T-helper 1 cell treated with Interleukin-12 subunit alpha and Interleukin-12 subunit beta and Interleukin-4 antibody, amounts not matched to agents 30 μg/mL and 1 μg/mL, for 36 hours (primary cell): ENCODE measurements at regions not wholly inside any gene's neighbourhood (a gene's known extent, or its start where the extent isn't known, plus 50 kb on each side); places are given as distances from the start of the nearest gene placed in this dataset.
"Not testable (repeated sequence)": the region's sequence is repeated elsewhere in the genome, so short reads cannot be mapped to it uniquely, and the experiment has no call there.

Experiments used
- H3K27ac Mint-ChIP-seq: one replicate; pipeline ENCODE4 v1.8.0; 2021; ENCODE audit warnings: mild to moderate bottlenecking, mixed read lengths
- H3K27me3 Mint-ChIP-seq: one replicate; pipeline ENCODE4 v1.8.0; 2021; ENCODE audit warnings: low read depth, mixed read lengths
- H3K36me3 Mint-ChIP-seq: one replicate; pipeline ENCODE4 v1.8.0; 2021; ENCODE audit warnings: low read depth, mixed read lengths
- H3K4me1 Mint-ChIP-seq: one replicate; pipeline ENCODE4 v1.8.0; 2021; ENCODE audit warnings: low read depth, mixed read lengths
- H3K4me3 Mint-ChIP-seq: one replicate; pipeline ENCODE4 v1.8.0; 2021; ENCODE audit warnings: mild to moderate bottlenecking, moderate library complexity, mixed read lengths
- H3K9me3 Mint-ChIP-seq: one replicate; pipeline ENCODE4 v1.8.0; 2021; ENCODE audit warnings: mixed read lengths

DNA sequence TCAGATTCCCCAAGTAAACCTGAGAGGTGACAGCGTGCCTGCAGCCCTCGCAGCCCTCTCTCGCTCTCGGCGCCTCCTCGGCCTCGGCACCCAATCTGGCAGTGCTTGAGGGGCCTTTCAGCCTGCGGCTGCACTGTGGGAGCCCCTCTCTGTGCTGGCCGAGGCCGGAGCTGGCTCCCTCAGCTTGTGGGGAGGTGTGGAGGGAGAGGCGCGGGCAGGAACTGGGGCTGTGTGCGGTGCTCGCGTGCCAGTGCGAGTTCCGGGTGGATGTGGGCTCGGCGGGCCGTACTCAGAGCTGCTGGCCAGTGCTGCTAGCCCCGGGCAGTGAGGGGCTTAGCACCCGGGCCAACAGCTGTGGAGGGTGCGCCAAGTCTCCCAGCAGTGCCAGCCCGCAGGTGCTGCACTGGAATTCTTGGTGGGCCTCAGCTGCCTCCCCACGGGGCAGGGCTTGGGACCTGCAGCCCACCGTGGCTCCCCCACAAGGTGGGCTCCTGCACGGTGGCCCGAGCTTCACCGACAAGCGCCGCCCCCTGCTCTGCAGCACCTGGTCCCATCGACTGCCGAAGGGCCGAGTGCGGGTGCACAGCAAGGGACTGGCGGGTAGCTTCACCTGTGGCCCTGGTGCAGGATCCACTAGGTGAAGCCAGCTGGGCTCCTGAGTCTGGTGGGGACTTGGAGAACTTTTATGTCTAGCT, 809.7 kb upstream of the ADGRB3 start:
- Mint-ChIP-seq H3K4me3 (no peak overlapping the region), H3K27me3 (no peaks in the 10 kb centered on the region), H3K27ac (no peak overlapping the region)

DNA sequence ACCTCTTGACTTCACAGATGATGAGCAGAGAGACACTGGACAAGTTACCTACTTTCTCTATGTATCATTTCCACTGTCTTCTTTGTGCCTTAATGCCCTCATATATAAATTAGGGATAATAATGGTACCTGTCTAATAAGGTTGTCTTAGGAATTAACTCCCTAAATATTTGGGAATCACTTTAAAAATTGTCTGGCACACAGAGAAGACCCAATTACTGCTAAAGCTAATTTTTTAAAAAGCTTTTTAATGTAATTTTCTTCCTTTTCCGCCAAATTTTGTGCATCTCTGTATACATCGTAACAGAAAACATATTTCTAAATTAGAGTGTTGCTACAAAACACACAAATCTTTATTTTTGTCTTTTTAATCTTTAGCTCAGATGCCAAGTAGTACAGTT, 816.8 kb upstream of the ADGRB3 start:
- no peak overlapping the region for H3K4me3 Mint-ChIP-seq
- H3K36me3 Mint-ChIP-seq: no peaks in the 10 kb centered on the region
- no peaks in the 10 kb centered on the region for H3K4me1 Mint-ChIP-seq
- H3K9me3 Mint-ChIP-seq: peaks cover 31% of the 10 kb centered on the region
- no peaks in the 10 kb centered on the region for H3K27me3 Mint-ChIP-seq
- H3K27ac Mint-ChIP-seq: no peak overlapping the region

More for the DNA sequence above, 809.7 kb upstream of the ADGRB3 start:
- no peaks in the 10 kb centered on the region for H3K4me1 Mint-ChIP-seq
- no peaks in the 10 kb centered on the region for H3K36me3 Mint-ChIP-seq
- peaks cover 18% of the 10 kb centered on the region for H3K9me3 Mint-ChIP-seq

DNA sequence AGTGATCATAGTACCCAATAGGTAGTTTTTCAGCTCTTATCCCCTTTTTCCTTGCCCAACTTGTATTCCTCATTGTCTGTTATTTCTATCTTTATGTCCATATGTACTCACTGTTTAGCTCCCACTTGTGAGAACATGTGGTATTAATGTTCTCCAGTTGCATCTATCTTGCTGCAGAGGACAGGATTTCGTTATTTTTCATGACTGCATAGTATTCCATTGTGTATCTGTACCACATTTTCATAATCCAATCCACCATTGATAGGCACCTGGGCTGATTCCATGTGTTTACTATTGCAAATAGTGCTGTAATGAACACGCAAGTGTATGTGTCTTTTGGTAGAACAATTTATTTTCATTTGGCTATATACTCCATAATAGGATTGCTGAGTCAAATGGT, 819.5 kb upstream of the ADGRB3 start:
- Mint-ChIP-seq H3K36me3 (no peaks in the 10 kb centered on the region), H3K27me3 (no peaks in the 10 kb centered on the region), H3K9me3 (peaks cover 29% of the 10 kb centered on the region), H3K4me3 (no peak overlapping the region), H3K4me1 (no peaks in the 10 kb centered on the region), H3K27ac (no peak overlapping the region)

DNA sequence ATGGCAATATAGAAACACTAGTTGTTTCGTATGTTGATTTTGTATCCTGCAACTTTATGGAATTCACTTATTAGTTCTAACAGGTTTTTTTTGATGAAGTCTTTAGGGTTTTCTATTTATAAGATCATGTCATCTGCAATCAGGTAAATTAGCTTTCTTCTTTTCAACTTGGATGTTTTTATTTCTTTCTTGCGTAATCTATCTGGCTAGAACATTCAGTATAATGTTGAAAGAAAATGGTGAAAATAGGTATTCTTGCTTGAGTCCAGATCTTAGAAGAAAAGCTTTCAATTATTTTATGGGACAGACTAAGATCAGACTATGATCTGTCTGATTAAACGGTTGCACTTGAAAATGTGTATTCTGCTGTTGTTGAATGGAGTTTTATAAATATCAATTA, 820.8 kb upstream of the ADGRB3 start:
- Mint-ChIP-seq H3K36me3 (no peaks in the 10 kb centered on the region), H3K4me3 (no peak overlapping the region), H3K4me1 (no peaks in the 10 kb centered on the region)

DNA sequence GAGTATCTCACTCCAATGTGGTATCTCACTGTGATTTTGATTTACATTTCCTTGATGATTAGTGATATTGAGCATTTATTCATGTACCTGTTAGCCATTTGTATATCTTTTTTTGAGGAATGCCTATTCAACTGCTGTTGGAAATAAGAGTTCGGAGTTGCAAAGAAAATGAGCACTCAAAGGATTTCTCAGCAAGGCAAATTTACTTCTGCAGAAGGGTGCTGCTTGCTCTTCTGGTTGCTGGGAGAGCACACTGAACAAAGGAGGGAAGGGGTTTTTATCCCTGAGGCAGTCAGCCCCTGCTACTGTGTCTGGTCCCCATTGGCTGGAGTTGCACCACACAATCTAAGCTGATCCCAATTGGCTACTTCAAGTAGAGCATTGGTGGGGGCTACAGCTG, 822.4 kb upstream of the ADGRB3 start:
- peaks cover 32% of the 10 kb centered on the region for H3K9me3 Mint-ChIP-seq
- H3K27ac Mint-ChIP-seq: no peak overlapping the region
- H3K36me3 Mint-ChIP-seq: no peaks in the 10 kb centered on the region
- no peaks in the 10 kb centered on the region for H3K27me3 Mint-ChIP-seq
- no peaks in the 10 kb centered on the region for H3K4me1 Mint-ChIP-seq
- H3K4me3 Mint-ChIP-seq: no peak overlapping the region

More for the DNA sequence above, 820.8 kb upstream of the ADGRB3 start:
- H3K27me3 Mint-ChIP-seq: no peaks in the 10 kb centered on the region
- peaks cover 29% of the 10 kb centered on the region for H3K9me3 Mint-ChIP-seq
- no peak overlapping the region for H3K27ac Mint-ChIP-seq

DNA sequence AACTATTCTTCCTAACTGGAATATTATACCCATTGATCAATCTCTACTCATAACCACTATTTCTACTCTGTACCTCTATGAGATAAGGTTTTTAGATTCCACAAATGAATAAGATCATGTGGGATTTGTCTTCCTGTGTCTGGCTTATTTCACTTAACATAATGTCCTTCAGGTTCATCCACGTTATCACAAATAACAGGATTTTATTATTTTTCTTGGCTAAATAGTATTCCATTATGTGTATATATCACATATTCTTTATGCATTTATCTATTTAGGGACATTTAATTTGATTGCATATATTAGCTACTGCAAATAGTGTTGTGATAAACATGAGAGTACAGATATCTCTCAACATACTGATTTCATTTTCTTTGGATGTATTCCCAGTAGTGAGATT, 823.0 kb upstream of the ADGRB3 start:
- no peak overlapping the region for H3K4me3 Mint-ChIP-seq
- H3K27me3 Mint-ChIP-seq: no peaks in the 10 kb centered on the region
- H3K4me1 Mint-ChIP-seq: no peaks in the 10 kb centered on the region
- peaks cover 32% of the 10 kb centered on the region for H3K9me3 Mint-ChIP-seq
- no peak overlapping the region for H3K27ac Mint-ChIP-seq
- no peaks in the 10 kb centered on the region for H3K36me3 Mint-ChIP-seq

DNA sequence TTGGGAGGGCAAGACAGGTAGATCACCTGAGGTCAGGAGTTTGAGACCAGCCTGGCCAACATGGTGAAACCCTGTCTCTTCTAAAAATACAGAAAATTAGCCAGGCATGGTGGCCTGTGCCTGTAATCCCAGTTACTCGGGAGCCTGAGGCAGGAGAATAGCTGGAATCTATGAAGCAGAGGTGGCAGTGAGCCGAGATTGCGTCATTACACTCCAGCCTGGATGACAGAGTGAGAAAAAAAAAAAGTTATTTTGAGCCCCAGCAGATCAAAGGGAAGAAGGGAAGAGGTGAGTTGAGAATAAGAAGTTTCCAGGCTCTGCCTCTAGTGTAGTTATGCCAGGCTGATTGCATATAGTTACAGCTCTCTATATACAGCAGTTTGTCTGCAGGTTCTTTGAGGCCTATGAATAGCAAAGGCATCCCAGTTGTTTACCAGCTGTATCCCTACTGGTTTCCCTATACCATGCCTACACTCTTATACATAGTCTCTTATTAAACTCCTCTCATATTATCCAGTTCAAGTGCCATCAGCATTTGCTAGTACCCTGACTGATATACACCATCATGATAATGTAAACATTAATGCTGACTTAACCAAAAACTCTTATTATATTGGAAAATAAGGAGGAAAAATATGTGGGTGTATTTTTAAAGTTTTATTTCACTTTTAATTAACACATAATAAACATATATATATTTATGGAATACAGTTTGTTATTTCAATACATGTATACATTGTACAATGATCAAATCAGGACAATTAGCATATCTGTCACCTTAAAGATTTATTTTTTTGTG, 823.6 kb upstream of the ADGRB3 start:
- H3K36me3 Mint-ChIP-seq: no peaks in the 10 kb centered on the region
- H3K27me3 Mint-ChIP-seq: no peaks in the 10 kb centered on the region
- no peaks in the 10 kb centered on the region for H3K4me1 Mint-ChIP-seq
- no peak overlapping the region for H3K4me3 Mint-ChIP-seq
- peaks cover 32% of the 10 kb centered on the region for H3K9me3 Mint-ChIP-seq
- H3K27ac Mint-ChIP-seq: no peak overlapping the region

DNA sequence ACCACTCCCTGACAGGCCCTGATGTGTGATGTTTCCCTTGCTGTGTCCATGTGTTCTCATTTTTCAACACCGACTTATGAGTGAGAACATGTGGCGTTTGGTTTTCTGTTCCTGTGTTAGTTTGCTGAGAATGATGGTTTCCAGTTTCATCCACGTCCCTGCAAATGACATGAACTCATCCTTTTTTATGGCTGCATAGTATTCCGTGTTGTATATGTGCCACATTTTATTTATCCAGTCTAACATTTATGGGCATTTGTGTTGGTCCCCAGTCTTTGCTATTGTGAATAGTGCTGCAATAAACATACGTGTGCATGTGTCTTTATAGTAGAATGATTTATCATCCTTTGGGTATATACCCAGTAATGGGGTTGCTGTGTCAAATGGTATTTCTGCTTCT, 830.3 kb upstream of the ADGRB3 start:
- not testable (repeated sequence) for H3K4me1 Mint-ChIP-seq, H3K4me3 Mint-ChIP-seq, H3K36me3 Mint-ChIP-seq, H3K27ac Mint-ChIP-seq, H3K27me3 Mint-ChIP-seq
- H3K9me3 Mint-ChIP-seq: peaks cover 16% of the 10 kb centered on the region

DNA sequence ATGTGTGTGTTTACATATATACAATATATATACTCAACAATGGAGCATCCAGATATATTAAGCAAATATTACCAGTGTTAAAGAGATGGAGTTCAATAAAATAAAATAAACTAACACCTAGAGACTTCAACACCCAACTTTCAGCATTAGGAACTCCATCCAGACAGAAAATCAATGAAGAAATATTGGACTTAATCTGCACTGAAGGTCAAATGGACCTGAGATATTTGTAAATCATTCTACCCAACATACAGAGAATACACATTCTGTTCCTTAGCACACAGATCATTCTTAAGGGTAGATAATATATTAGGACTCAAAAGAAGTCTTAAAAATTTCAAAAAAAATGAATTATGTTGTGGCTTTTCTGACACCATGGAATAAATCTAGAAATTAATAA, 832.3 kb upstream of the ADGRB3 start:
- Mint-ChIP-seq H3K9me3 (peaks cover 13% of the 10 kb centered on the region), H3K27ac (no peak overlapping the region), H3K36me3 (no peaks in the 10 kb centered on the region), H3K4me3 (no peak overlapping the region), H3K27me3 (no peaks in the 10 kb centered on the region), H3K4me1 (no peaks in the 10 kb centered on the region)

DNA sequence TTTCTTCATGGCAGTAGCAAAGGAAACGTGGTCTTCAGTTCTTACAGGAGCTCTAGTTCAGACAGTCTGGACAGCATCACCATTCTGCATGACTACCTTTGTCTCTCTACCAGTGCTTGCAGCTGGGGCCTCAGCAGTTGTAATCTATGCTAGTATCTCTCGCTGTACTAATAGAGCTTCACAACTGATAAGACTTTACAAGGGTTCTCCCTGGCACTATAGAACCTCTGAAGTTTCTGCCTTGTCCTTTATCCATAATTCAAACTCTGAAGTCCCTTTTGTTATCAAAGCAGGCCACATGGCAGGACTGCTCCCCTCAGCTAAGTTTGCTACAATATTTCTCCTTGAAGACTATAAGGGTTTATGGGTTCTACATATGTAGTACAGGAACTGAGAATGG, 842.1 kb upstream of the ADGRB3 start:
- H3K27me3 Mint-ChIP-seq: no peaks in the 10 kb centered on the region

DNA sequence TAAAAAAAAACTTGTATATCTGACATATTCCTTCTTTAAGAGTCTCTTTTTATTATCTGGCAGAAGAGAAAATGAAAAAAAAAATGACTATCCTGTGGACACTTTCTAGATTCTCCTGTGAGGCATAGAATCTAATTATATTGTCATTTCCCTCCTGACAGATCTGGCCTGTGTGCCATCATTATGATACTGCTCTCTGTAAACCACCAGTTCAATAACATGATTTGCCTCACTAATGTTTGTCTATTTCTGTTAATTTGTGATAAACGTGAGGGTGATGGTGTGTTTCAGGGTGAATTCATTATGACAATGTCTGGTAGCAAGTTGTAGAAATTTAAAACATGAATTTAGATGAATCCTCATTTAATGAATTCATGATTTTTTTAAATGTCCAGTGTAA, 844.5 kb upstream of the ADGRB3 start:
- H3K36me3 Mint-ChIP-seq: no peaks in the 10 kb centered on the region
- no peak overlapping the region for H3K27ac Mint-ChIP-seq
- no peaks in the 10 kb centered on the region for H3K27me3 Mint-ChIP-seq
- H3K4me3 Mint-ChIP-seq: no peak overlapping the region
- peaks cover 3% of the 10 kb centered on the region for H3K9me3 Mint-ChIP-seq
- no peaks in the 10 kb centered on the region for H3K4me1 Mint-ChIP-seq

More for the DNA sequence above, 842.1 kb upstream of the ADGRB3 start:
- peaks cover 3% of the 10 kb centered on the region for H3K9me3 Mint-ChIP-seq
- no peak overlapping the region for H3K4me3 Mint-ChIP-seq
- H3K4me1 Mint-ChIP-seq: no peaks in the 10 kb centered on the region
- H3K27ac Mint-ChIP-seq: no peak overlapping the region
- H3K36me3 Mint-ChIP-seq: no peaks in the 10 kb centered on the region

DNA sequence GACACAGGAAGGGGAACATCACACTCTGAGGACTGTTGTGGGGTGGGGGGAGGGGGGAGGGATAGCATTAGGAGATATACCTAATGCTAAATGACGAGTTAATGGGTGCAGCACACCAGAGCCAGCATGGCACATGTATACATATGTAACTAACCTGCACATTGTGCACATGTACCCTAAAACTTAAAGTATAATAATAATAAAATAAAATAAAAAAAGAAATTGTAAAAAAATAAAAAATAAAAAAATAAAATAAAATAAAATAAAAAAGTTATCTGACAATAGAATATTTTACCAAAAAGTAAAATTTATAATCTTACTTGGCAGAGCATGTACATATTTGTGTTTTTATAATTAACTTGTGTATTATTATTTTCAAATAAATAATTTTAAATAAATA, 848.0 kb upstream of the ADGRB3 start:
- not testable (repeated sequence) for H3K9me3 Mint-ChIP-seq, H3K27ac Mint-ChIP-seq, H3K27me3 Mint-ChIP-seq, H3K36me3 Mint-ChIP-seq, H3K4me3 Mint-ChIP-seq, H3K4me1 Mint-ChIP-seq

DNA sequence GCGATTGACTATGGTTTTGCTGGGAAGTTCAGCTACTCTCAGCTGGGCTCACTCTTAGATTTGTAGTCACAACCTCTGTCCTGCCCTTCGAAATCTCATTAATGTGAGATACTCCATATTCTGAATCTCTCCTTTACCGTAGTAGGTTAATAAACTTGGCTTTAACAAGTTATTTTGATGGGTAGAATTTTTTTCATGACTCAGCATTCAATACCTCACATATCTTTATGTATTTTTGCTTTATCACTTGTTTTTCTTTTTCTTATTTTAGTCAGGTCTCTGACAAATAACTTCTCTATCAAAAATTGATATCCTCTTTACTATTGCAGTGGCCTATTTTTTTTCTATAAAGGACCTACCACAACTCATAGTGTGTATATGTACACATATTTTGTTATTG, 855.2 kb upstream of the ADGRB3 start:
- Mint-ChIP-seq H3K36me3 (no peaks in the 10 kb centered on the region), H3K4me1 (no peaks in the 10 kb centered on the region), H3K9me3 (no peaks in the 10 kb centered on the region), H3K4me3 (no peak overlapping the region), H3K27ac (no peak overlapping the region), H3K27me3 (no peaks in the 10 kb centered on the region)

DNA sequence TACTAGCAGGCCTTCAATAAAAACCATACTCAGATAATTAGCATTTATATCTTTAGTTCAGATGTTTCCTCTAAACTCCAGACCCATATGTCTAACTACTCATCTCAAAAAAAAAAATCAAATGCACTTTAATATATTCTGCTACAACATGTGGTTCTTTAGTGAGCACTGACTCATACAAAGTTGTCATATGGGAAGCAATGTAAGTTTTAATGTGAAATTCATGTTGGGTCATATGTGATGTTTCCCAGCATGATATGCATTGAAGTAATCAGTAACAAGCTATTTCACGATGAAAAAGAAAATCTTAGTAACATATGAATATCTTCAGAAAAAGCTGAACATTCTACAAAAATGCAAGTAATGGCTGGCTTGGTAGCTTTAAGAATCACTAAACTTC, 859.7 kb upstream of the ADGRB3 start:
- Mint-ChIP-seq H3K36me3 (no peaks in the 10 kb centered on the region), H3K4me3 (no peak overlapping the region), H3K4me1 (no peaks in the 10 kb centered on the region), H3K27ac (no peak overlapping the region), H3K27me3 (no peaks in the 10 kb centered on the region), H3K9me3 (peaks cover 3% of the 10 kb centered on the region)

DNA sequence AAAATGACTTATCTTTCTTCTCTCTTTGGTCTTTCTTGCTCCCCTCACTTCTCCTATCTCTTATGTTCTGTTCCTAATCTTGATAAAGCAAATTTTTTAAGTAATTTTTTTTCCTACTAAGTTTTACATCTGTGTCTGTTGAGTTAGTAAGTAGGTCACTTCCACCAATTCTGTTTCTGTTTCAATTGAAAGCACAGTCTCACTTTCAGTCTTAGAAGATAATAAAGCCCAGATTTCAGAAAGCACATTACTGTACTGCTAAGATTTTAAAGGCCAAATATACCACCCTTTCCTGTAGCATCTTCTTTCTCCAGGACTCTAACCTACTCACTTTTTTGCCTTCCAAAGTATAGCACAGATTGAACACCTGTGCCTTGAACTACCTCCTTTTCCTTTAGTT, 866.1 kb upstream of the ADGRB3 start:
- H3K9me3 Mint-ChIP-seq: peaks cover 3% of the 10 kb centered on the region
- H3K36me3 Mint-ChIP-seq: no peaks in the 10 kb centered on the region
- no peaks in the 10 kb centered on the region for H3K4me1 Mint-ChIP-seq
- no peak overlapping the region for H3K4me3 Mint-ChIP-seq
- H3K27me3 Mint-ChIP-seq: no peaks in the 10 kb centered on the region
- no peak overlapping the region for H3K27ac Mint-ChIP-seq
